ENCODE measurements at regions not wholly inside any gene's neighbourhood (a gene's known extent, or its start where the extent isn't known, plus 50 kb on each side); places are given as distances from the start of the nearest gene placed in this dataset.

DNA sequence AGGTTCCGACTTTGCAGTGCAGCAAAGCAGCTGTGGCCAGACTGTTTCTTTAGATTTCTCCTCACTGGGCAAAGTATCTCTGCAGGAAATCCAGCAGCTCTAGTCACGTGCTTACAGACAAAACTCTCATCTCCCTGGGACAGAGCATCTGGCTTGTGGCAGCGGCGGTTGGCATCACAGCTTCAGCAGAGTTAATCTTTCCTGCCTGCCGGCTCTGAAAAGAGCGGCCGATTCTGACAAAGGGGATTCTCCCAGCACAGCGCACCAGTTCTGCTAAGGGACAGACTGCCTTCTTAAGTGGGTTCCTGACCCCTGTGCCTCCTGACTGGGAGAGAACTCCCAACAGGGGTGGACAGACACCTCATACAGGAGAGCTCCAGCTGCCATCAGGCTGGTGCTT lies 1357.3 kb upstream of the TENM4 start:
- DNase-seq (ENCODE audit: low read depth, low spot score) (no peak), FAIRE-seq (no peak)
- no peaks in the 10 kb centered on the region for H3K79me2 ChIP-seq (ENCODE audit: control insufficient read depth, insufficient read depth, low read length)
- intact Hi-C loops (cut with micrococcal nuclease), result no loop called here
- no peaks in the 10 kb centered on the region for H3K9me3 ChIP-seq (replicated peaks; ENCODE audit: control insufficient read depth, insufficient read depth, low read length)
- no peaks in the 10 kb centered on the region for H3K9me1 ChIP-seq (replicated peaks; ENCODE audit: control insufficient read depth, extremely low read depth, insufficient read depth, low read length)
- no peaks in the 10 kb centered on the region for H3K4me1 ChIP-seq (ENCODE audit: control insufficient read depth, extremely low read depth, insufficient read depth, low read length)
- H3K27ac ChIP-seq (ENCODE audit: insufficient read depth, low read depth, low read length), result no peak overlapping the region
- CTCF ChIA-PET, result no interaction called here
- no peak overlapping the region for H3K4me2 ChIP-seq (ENCODE audit: insufficient read depth, low read length)
- H4K20me1 ChIP-seq (replicated peaks; ENCODE audit: control insufficient read depth, extremely low read depth, insufficient read depth, low read length), result no peaks in the 10 kb centered on the region
- H3K4me3 ChIP-seq (replicated peaks in 1 of 3; ENCODE audit: insufficient read depth in 1 of 3, low read depth in 1 of 3, low read length in 3 of 3), result no peak overlapping the region
- dilution Hi-C loops (cut with MboI; ENCODE audit: extremely low pct_ligation_motif_present, low sequenced_read_pairs), result no loop called here
- no peaks in the 10 kb centered on the region for H3K36me3 ChIP-seq (ENCODE audit: control insufficient read depth in 2 of 2, extremely low read depth in 1 of 2, insufficient read depth in 2 of 2, low read length in 2 of 2)
- no peaks in the 10 kb centered on the region for H3K27me3 ChIP-seq (ENCODE audit: control insufficient read depth in 2 of 2, insufficient read depth in 2 of 2, low read length in 2 of 2)
- no peak for TF ChIP-seq POLR2AphosphoS5 (IDR thresholded peaks at IDR 0.05; ENCODE audit: insufficient read depth, low read depth, low read length)
- no peak for TF ChIP-seq POLR2A (IDR thresholded peaks at IDR 0.05; ENCODE audit: low read depth, low read length)
- no peak for TF ChIP-seq EZH2 (IDR thresholded peaks at IDR 0.05; ENCODE audit: borderline replicate concordance, low read depth, low read length, severe bottlenecking)
- no peak for TF ChIP-seq JUN (IDR thresholded peaks at IDR 0.05; ENCODE audit: borderline replicate concordance, insufficient read depth, insufficient read length, low read depth)
- no peak for TF ChIP-seq GATA2 (IDR thresholded peaks at IDR 0.05; ENCODE audit: insufficient read depth, insufficient read length, low read depth, low read length)
- TF ChIP-seq MYC (IDR thresholded peaks at IDR 0.05; ENCODE audit: low read depth, low read length), result no peak
- TF ChIP-seq, protein P1, sequence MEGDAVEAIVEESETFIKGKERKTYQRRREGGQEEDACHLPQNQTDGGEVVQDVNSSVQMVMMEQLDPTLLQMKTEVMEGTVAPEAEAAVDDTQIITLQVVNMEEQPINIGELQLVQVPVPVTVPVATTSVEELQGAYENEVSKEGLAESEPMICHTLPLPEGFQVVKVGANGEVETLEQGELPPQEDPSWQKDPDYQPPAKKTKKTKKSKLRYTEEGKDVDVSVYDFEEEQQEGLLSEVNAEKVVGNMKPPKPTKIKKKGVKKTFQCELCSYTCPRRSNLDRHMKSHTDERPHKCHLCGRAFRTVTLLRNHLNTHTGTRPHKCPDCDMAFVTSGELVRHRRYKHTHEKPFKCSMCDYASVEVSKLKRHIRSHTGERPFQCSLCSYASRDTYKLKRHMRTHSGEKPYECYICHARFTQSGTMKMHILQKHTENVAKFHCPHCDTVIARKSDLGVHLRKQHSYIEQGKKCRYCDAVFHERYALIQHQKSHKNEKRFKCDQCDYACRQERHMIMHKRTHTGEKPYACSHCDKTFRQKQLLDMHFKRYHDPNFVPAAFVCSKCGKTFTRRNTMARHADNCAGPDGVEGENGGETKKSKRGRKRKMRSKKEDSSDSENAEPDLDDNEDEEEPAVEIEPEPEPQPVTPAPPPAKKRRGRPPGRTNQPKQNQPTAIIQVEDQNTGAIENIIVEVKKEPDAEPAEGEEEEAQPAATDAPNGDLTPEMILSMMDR (IDR thresholded peaks at IDR 0.05; ENCODE audit: extremely low read depth in 1 of 2, insufficient read depth in 1 of 2, low read depth in 1 of 2, low read length in 2 of 2), result no peak
- TF ChIP-seq FOS (IDR thresholded peaks at IDR 0.05; ENCODE audit: borderline replicate concordance, insufficient read depth, low read length), result no peak
- TF ChIP-seq, protein P2, sequence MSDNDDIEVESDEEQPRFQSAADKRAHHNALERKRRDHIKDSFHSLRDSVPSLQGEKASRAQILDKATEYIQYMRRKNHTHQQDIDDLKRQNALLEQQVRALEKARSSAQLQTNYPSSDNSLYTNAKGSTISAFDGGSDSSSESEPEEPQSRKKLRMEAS (IDR thresholded peaks at IDR 0.05; ENCODE audit: insufficient read depth, insufficient read length), result no peak
- POLR2A ChIA-PET, result no interaction called here
- H3K9ac ChIP-seq (replicated peaks; ENCODE audit: extremely low read depth, insufficient read depth, low read length), result no peak overlapping the region
- no peak overlapping the region for H2AFZ ChIP-seq (ENCODE audit: low read depth, low read length)
- BruUV-seq (replicated peaks), result no TSS peak
